T47D (cell line): ENCODE measurements at regions not wholly inside any gene's neighbourhood (a gene's known extent, or its start where the extent isn't known, plus 50 kb on each side); places are given as distances from the start of the nearest gene placed in this dataset.

ENCODE experiments used
- DNase-seq, 2 experiments: peaks; one replicate each; pipeline versions ENCODE4 v3.0.0 to v3.0.0-alpha.2; 2011 to 2012; ENCODE audit warnings: low read depth in 1 of 2, low spot score in 1 of 2
- JUND ChIP-seq: IDR thresholded peaks from 2 replicates; pipeline ENCODE4 v1.6.1; 2012; ENCODE audit warnings: low read depth
- in situ Hi-C: cut with HindIII; loops from 2 replicates; pipeline ENCODE4 v1.10.0; 2016; ENCODE audit warnings: low sequenced_read_pairs, low pct_unique_long_range_greater_than_20kb

DNA sequence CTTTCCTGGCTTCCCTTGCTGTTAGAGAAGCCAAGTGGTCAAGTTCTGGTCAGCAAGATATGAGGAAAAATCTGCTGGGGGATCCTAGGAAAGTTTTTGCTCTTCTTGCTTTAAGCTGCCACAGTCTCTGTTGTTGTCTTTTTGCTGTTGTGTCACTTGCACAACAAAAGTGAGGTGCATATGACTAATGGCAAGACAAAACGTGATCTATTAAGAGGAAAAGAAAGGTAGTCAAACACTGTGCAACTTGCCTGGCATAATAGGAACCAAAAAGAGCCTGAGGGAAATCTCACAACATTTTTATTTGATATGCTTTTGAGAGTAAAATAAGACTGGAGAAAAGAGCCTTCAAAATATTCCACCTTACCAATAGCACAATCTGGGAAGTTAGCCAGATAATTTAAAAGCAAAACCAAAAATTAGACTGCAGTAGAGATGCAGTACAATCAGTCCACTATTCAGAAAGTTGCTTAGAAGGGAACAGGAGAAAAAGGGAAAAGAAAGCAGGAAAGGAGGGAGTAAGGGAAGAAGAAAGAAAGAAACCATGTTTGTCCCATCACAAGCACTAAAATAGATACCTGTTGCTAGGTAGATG is 110.0 kb upstream of the SLC4A7 start:
- no peak for TF ChIP-seq JUND
- in situ Hi-C loops: no loop called here
- DNase-seq: no peak

- in situ Hi-C loops: no loop called here
- no peak for TF ChIP-seq JUND
- DNase-seq: no peak
Observed at GRCh38 chr3:27593173-27593572, 109.0 kb upstream of the SLC4A7 start.

- no peak for DNase-seq
- in situ Hi-C loops: no loop called here
- TF ChIP-seq JUND: no peak
Observed at GRCh38 chr3:27591312-27592210, 107.4 kb upstream of the SLC4A7 start.

- in situ Hi-C loops: no loop called here
- DNase-seq: no peak
- TF ChIP-seq JUND: no peak
Observed at GRCh38 chr3:27590437-27591298, 106.5 kb upstream of the SLC4A7 start.

GRCh38 chr3:27589795-27590194 is 105.6 kb upstream of the SLC4A7 start:
- TF ChIP-seq JUND: no peak
- in situ Hi-C loops: no loop called here
- no peak for DNase-seq

- TF ChIP-seq JUND: no peak
- no peak for DNase-seq
- in situ Hi-C loops: no loop called here
Observed at GRCh38 chr3:27585429-27585828, 101.2 kb upstream of the SLC4A7 start.

DNA sequence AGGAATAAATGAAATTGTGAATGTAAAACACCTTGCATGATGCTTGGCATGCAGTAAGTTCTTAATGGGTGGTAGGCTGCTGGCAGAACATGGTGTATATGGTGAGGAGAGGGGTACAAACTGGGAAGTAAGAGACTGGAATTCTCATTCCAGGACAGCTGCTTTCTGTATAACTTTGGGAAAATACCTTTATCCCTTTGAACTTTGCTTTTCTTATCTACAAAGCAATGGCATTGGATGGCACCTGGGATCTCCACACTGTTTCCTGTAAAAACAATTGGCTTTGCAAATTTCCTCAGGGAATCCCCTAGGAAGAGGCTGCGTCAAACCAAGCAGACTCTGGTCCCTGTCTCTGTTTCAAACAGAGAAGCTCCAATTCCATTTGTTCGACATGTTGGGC is 100.7 kb upstream of the SLC4A7 start:
- in situ Hi-C loops: no loop called here
- TF ChIP-seq JUND: no peak

DNA sequence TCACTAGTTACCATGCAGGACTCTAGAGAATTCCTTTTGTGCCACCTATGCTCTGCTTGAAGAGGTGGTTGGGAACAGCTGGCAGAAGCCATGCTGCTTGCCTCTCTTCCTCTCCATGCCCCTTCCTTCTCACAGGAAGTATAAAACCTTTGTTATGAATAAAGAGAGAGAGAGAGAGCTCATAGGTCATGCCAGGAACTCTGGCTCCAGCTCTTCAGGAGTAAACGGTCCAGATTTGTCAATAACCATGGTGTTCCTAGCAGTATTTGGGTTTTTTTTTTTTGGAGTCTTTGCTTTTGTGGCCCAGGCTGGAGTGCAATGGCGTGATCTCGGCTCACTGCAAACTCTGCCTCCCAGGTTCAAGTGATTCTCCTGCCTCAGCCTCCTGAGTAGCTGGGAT is 97.7 kb upstream of the SLC4A7 start:
- no peak for TF ChIP-seq JUND
- in situ Hi-C loops: no loop called here
- no peak for DNase-seq

More for the DNA sequence above, 100.7 kb upstream of the SLC4A7 start:
- DNase-seq: no peak

GRCh38 chr3:27578032-27578431 is 93.8 kb upstream of the SLC4A7 start:
- DNase-seq: no peak
- in situ Hi-C loops: no loop called here
- no peak for TF ChIP-seq JUND

DNA sequence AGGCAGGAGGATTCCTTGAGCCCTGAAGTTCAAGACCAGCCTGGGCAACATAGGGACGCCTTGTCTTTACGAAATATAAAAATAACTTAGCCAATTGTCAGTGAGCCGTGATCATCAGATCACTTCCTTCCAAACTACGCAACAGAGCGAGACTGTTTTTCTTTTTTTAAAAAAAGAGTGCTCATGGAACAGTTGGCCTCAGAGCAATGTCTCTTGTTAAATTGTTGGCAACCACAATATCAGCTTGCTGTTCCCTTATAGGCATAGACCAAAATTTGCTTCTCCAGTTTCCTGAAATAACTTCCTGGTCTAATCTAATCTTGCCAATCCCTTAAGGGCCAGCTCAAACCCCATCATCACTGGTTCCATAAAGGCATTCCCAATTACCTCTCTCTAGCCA is 93.3 kb upstream of the SLC4A7 start:
- in situ Hi-C loops: no loop called here
- TF ChIP-seq JUND: no peak
- no peak for DNase-seq

- DNase-seq: no peak
- in situ Hi-C loops: no loop called here
- TF ChIP-seq JUND: no peak
Observed at GRCh38 chr3:27576171-27576570, 92.0 kb upstream of the SLC4A7 start.

GRCh38 chr3:27575499-27575898 is 91.3 kb upstream of the SLC4A7 start:
- TF ChIP-seq JUND: no peak
- DNase-seq: no peak
- in situ Hi-C loops: no loop called here

GRCh38 chr3:27574438-27574795 is 90.2 kb upstream of the SLC4A7 start:
- TF ChIP-seq JUND: no peak
- in situ Hi-C loops: no loop called here
- DNase-seq: no peak
